Mammary epithelial cell (primary cell): ENCODE measurements at regions not wholly inside any gene's neighbourhood (a gene's known extent, or its start where the extent isn't known, plus 50 kb on each side); places are given as distances from the start of the nearest gene placed in this dataset.

Experiments
- EZH2 ChIP-seq: IDR thresholded peaks from 2 replicates; pipeline ENCODE4 v1.6.1; 2012; ENCODE audit warnings: low read length, inconsistent platforms, borderline replicate concordance
- TF ChIP-seq, protein P1 (sequence below), 2 donors: IDR thresholded peaks in 1 of 2; conservative IDR thresholded peaks in 1 of 2; 2 replicates each; pipeline ENCODE4 v1.5.1; 2011 to 2012; ENCODE audit warnings: inconsistent platforms in 2 of 2, low read length in 2 of 2, mild to moderate bottlenecking in 2 of 2, control low read depth in 1 of 2, low read depth in 1 of 2; ENCODE audit not compliant: insufficient read depth in 1 of 2; ENCODE audit errors: extremely low read depth in 1 of 2

DNA sequence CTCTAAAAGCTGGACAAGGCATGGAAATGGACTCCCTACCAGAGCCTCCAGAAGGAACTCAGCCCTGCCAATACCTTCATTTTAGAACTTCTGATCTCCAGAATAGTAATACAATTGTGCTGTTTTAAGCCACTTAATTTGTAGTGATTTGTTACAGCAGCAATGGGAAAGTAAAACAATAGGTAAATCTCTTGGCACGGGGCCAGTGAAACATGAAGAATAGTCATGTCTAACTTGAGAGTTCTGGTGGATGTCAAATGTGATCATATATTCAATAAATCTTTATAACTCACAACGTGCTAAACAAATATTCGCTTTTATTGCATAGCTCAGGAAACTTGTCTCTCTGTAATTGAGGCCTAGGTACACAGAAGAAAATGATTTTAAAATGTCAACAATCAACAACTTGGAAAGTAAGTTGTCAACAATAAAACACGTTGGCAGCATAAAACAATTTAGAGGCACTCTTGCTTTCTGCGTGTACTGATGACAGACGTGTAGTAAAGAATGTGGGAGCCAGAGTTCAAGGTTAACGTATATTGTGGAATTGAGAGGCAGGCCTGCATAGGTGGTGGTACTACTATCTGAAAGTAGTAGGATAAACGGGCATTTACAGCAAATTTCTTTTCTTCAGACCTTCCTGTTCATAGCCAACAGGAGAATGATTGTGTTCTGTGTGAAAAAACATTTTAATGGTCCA is 140.5 kb upstream of the OPRM1 start:
- TF ChIP-seq, protein P1, sequence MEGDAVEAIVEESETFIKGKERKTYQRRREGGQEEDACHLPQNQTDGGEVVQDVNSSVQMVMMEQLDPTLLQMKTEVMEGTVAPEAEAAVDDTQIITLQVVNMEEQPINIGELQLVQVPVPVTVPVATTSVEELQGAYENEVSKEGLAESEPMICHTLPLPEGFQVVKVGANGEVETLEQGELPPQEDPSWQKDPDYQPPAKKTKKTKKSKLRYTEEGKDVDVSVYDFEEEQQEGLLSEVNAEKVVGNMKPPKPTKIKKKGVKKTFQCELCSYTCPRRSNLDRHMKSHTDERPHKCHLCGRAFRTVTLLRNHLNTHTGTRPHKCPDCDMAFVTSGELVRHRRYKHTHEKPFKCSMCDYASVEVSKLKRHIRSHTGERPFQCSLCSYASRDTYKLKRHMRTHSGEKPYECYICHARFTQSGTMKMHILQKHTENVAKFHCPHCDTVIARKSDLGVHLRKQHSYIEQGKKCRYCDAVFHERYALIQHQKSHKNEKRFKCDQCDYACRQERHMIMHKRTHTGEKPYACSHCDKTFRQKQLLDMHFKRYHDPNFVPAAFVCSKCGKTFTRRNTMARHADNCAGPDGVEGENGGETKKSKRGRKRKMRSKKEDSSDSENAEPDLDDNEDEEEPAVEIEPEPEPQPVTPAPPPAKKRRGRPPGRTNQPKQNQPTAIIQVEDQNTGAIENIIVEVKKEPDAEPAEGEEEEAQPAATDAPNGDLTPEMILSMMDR (conservative IDR thresholded peaks at IDR 0.05 in 1 of 2, IDR thresholded peaks at IDR 0.05 in 1 of 2; ENCODE audit: extremely low read depth in 1 of 2, insufficient read depth in 1 of 2, low read depth in 1 of 2, low read length in 2 of 2), result no peak
- no peak for TF ChIP-seq EZH2
